ENCODE measurements at regions not wholly inside any gene's neighbourhood (a gene's known extent, or its start where the extent isn't known, plus 50 kb on each side); places are given as distances from the start of the nearest gene placed in this dataset.

DNA sequence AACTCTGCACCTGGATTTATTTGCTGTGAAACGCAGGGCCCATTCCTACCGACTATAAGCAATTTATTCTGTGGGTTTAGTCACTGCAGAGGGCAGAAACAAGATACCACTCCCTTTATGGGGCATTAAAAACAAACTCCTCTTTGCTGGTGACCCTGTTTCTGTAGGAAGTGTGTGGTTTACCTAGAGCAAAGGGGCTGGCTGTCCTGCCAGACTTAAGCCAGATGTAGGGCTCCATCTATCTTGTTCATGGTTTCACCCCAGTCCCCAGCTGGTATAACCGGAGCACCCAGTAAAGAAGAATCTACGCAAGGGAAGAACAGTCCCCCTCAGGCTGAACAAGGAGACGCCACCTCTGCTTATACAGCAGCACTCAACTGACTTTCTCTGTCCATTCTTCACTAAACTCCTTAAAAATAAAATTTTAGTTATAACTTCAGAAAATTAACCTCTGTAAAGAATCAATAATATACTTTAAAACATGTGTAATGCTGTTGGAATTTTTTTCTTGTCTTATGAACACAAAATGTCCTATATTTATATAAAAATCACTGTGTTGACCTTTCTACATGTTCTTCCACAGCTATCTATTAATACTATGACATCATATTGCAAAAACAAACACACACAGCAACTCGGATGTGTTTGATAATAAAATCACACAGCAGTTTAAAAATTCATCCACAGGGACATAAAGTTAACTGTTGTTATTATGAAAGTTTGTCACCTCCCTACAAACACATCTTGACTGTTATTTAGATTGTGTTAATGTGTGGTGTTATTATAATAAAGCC is 126.1 kb upstream of the RPS6KA2 start:
- DNase-seq (ENCODE audit: low read depth) = no peak
- no peak overlapping the region for H3K4me3 ChIP-seq (ENCODE audit: low read length)
- TF ChIP-seq, protein P1, sequence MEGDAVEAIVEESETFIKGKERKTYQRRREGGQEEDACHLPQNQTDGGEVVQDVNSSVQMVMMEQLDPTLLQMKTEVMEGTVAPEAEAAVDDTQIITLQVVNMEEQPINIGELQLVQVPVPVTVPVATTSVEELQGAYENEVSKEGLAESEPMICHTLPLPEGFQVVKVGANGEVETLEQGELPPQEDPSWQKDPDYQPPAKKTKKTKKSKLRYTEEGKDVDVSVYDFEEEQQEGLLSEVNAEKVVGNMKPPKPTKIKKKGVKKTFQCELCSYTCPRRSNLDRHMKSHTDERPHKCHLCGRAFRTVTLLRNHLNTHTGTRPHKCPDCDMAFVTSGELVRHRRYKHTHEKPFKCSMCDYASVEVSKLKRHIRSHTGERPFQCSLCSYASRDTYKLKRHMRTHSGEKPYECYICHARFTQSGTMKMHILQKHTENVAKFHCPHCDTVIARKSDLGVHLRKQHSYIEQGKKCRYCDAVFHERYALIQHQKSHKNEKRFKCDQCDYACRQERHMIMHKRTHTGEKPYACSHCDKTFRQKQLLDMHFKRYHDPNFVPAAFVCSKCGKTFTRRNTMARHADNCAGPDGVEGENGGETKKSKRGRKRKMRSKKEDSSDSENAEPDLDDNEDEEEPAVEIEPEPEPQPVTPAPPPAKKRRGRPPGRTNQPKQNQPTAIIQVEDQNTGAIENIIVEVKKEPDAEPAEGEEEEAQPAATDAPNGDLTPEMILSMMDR (conservative IDR thresholded peaks at IDR 0.05; ENCODE audit: low read length) = no peak

GRCh38 chr6:166752097-166752496 is 125.0 kb upstream of the RPS6KA2 start:
- TF ChIP-seq, protein P1 (conservative IDR thresholded peaks at IDR 0.05; ENCODE audit: low read length) = no peak
- no peak overlapping the region for H3K4me3 ChIP-seq (ENCODE audit: low read length)
- no peak for DNase-seq (ENCODE audit: low read depth)

- H3K4me3 ChIP-seq (ENCODE audit: low read length) = no peak overlapping the region
- TF ChIP-seq, protein P1 (conservative IDR thresholded peaks at IDR 0.05; ENCODE audit: low read length) = no peak
- DNase-seq (ENCODE audit: low read depth) = no peak
These were observed 124.1 kb upstream of the RPS6KA2 start for GRCh38 chr6:166751051-166751595.

- TF ChIP-seq, protein P1 (conservative IDR thresholded peaks at IDR 0.05; ENCODE audit: low read length) = no peak
- no peak for DNase-seq (ENCODE audit: low read depth)
- H3K4me3 ChIP-seq (ENCODE audit: low read length) = no peak overlapping the region
These were observed 123.2 kb upstream of the RPS6KA2 start for GRCh38 chr6:166750108-166750793.

- TF ChIP-seq, protein P1 (conservative IDR thresholded peaks at IDR 0.05; ENCODE audit: low read length) = no peak
- no peak overlapping the region for H3K4me3 ChIP-seq (ENCODE audit: low read length)
- DNase-seq (ENCODE audit: low read depth) = no peak
These were observed 122.6 kb upstream of the RPS6KA2 start for GRCh38 chr6:166749666-166750065.

DNA sequence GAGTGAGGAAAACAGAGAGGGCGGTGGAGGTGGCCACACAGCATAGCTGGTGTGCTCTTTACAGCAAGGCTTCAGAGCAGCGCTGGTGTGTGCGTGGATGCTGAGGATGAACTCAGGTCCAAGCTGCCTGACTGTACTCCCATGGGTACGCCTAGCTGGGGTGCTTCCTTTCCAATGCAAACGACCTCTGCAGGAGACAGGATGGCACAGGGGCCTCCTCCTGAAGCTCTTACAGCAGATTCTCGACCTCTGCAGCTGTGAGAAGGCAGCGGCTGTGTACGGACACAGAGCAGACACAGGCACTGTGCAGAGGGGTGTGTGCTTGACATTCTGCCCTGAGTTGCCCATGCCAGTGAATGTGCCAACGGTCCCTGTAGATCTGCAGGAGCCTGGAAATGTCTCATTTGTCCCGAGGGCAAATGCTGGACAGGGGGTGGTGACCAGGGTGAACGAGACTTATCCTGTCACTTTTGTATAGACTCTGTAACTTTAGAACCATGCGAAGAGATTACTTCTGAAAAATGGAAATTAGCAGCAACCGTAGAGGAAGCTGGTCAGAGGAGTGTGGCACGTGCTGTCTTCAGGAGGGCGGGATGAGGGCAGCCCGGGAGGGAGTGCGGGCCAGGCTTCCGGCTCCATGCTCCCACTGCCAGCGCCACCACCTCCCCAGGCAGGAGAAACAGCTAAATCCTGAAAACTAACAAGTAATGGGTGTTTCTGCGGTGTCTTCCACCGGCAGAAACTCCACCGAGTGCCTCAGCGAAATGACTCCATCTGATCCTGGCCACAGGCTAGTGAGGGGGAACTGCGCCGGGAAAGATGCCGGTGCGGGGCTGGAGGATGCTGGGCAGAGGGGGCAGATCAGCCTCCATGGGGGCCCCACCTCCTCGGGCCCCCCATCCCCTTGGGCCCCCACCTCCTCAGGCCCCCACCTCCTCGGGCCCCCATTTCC is 120.9 kb upstream of the RPS6KA2 start:
- DNase-seq (ENCODE audit: low read depth) = no peak
- TF ChIP-seq, protein P1 (conservative IDR thresholded peaks at IDR 0.05; ENCODE audit: low read length) = no peak
- H3K4me3 ChIP-seq (ENCODE audit: low read length) = no peak overlapping the region
